Natural killer cell treated with Interleukin-12 subunit alpha and Interleukin-12 subunit beta and Interleukin-15 and Interleukin-18, amount 100 ng/mL, for 72 hours (primary cell): ENCODE measurements at regions not wholly inside any gene's neighbourhood (a gene's known extent, or its start where the extent isn't known, plus 50 kb on each side); places are given as distances from the start of the nearest gene placed in this dataset.

ENCODE experiments used
- ATAC-seq, 2 donors: fragments of 150-1000 bp; cut with Tn5 transposase in 1 of 2; sonication (Bioruptor Pico), chemical (Tn5 transposase) in 1 of 2; 2 replicates each; pipeline ENCODE4 v1.10.0; 2021
- DNase-seq: peaks from one replicate; pipeline ENCODE4 v3.0.0; 2022; ENCODE audit warnings: low spot score
- H3K27ac Mint-ChIP-seq, 2 donors: 1 replicate in 1 of 2; 2 replicates in 1 of 2; pipeline ENCODE4 v1.8.0; 2022; ENCODE audit warnings: mixed read lengths in 2 of 2, mild to moderate bottlenecking in 1 of 2, moderate library complexity in 1 of 2
- H3K27me3 Mint-ChIP-seq, 2 donors: 1 replicate in 1 of 2; 2 replicates in 1 of 2; pipeline ENCODE4 v1.8.0; 2022; ENCODE audit warnings: mixed read lengths in 2 of 2
- H3K36me3 Mint-ChIP-seq: one replicate; pipeline ENCODE4 v1.8.0; 2022; ENCODE audit warnings: mixed read lengths
- H3K4me1 Mint-ChIP-seq, 2 donors: 1 replicate in 1 of 2; 2 replicates in 1 of 2; pipeline ENCODE4 v1.8.0; 2022; ENCODE audit warnings: low read depth in 2 of 2, mixed read lengths in 2 of 2, mild to moderate bottlenecking in 1 of 2
- H3K4me3 Mint-ChIP-seq: one replicate; pipeline ENCODE4 v1.8.0; 2022; ENCODE audit warnings: mixed read lengths
- H3K9me3 Mint-ChIP-seq: 2 replicates; pipeline ENCODE4 v1.8.0; 2022; ENCODE audit warnings: mixed read lengths

DNA sequence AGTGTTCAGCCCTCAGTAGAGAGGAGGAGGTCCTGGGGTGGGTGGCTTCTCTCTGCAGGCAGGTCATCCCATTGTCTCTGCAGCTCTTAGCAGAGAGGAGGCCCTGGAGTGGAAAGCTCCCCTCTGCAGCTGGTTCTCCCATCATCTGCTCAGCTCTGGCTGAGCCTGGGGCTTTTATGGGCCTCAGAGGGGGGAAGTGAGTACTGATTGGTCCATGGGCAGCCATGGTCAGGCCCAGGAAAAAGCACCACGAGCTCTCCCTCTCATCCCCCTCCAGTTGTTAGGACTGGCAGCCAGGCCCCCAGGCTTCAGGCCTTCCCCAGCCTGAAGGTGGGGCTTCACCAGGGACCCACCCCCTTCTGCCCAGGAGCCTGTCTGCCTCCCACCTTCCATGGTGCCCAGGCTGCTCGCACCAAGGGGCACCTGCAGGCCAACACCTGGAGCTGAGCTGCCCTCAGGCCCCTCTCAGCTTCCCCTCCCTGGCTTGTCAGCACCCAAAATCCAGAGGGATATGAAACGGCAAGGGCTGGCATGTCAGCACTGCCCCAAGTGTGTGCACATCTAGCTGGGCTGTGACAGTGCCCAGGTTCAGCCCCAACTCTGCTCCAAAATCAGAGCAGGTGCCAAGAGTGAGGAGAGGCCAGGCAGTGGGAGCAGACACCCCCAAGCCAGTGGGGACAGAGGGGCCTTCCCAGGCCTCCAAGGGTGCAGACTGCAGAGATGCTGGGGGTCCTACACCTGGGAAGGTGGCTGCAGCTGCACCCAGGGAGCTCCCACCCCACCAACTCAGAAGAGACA, 449.0 kb downstream of the MATN1 start:
- DNase-seq: no peak
- H3K36me3 Mint-ChIP-seq: peaks cover 2% of the 10 kb centered on the region
- no peaks in the 10 kb centered on the region for H3K4me1 Mint-ChIP-seq
- H3K4me3 Mint-ChIP-seq: no peak overlapping the region
- ATAC-seq: no peak
- no peaks in the 10 kb centered on the region for H3K9me3 Mint-ChIP-seq
- no peak overlapping the region for H3K27ac Mint-ChIP-seq
- peaks cover 11 to 22% of the 10 kb centered on the region in 2 donors for H3K27me3 Mint-ChIP-seq

- peaks cover 14 to 22% of the 10 kb centered on the region in 2 donors for H3K27me3 Mint-ChIP-seq
- H3K4me3 Mint-ChIP-seq: no peak overlapping the region
- H3K9me3 Mint-ChIP-seq: no peaks in the 10 kb centered on the region
- no peak for DNase-seq
- H3K27ac Mint-ChIP-seq: no peak overlapping the region
- H3K4me1 Mint-ChIP-seq: peaks cover 0 to 2% of the 10 kb centered on the region in 2 donors
- H3K36me3 Mint-ChIP-seq: no peaks in the 10 kb centered on the region
- ATAC-seq: no peak
Measured at GRCh38 chr1:30273456-30273855, 449.9 kb downstream of the MATN1 start.

GRCh38 chr1:30273021-30273325, 450.4 kb downstream of the MATN1 start:
- Mint-ChIP-seq H3K27me3 (peaks cover 14 to 27% of the 10 kb centered on the region in 2 donors), H3K4me3 (no peak overlapping the region), H3K27ac (no peak overlapping the region), H3K36me3 (no peaks in the 10 kb centered on the region), H3K4me1 (peaks cover 0 to 2% of the 10 kb centered on the region in 2 donors), H3K9me3 (no peaks in the 10 kb centered on the region)
- ATAC-seq (peak in 1 of 2 donors; percentile 22), DNase-seq (no peak)

- Mint-ChIP-seq H3K27ac (no peak overlapping the region), H3K9me3 (no peaks in the 10 kb centered on the region), H3K4me3 (no peak overlapping the region), H3K27me3 (peaks cover 14 to 23% of the 10 kb centered on the region in 2 donors), H3K36me3 (no peaks in the 10 kb centered on the region), H3K4me1 (peaks cover 0 to 2% of the 10 kb centered on the region in 2 donors)
- no peak for ATAC-seq
- DNase-seq: no peak
Measured at GRCh38 chr1:30272277-30273020, 450.9 kb downstream of the MATN1 start.

DNA sequence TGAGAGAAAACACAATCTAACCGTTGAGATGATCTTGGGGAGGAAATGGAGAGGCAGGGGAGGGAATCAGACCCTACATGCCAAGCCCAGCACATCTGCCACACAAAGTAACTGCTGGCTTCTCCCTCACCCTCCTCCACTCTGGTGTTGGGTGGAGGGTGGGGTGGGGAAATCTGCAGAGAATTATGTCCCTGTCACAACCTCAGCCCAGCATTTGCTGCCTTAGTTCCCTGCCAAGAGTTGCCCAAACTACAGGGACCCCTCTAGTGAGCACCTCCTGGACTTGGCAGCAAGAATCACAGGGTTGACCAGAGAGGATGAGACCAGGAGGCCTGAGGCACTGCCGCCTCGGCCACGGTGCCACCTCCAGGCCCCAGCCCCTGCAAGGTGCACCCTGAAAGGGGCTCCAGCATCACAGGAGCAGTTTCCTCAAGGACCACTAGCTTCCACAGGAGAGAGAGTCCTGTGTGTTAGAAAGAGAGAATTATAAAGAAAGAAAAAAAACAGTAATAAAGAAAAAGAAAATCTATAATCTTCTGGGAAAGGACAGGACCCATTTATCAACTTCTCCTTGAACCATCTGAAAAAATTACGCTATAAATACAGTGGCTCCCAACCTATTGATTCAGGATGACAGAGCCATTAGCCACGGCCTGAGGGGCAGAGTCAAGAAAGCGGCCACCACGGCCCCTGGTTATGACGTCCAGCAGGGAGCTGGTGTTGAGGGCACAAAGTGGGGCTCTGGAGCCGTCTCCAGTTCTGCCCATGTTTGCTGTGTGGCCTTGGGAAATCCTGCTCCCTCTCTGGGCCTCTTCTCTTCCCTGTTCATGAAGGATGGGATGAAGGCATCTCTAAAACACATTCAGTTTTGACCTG, 451.7 kb downstream of the MATN1 start:
- H3K4me3 Mint-ChIP-seq: no peak overlapping the region
- H3K9me3 Mint-ChIP-seq: no peaks in the 10 kb centered on the region
- no peaks in the 10 kb centered on the region for H3K36me3 Mint-ChIP-seq
- peaks cover 14 to 23% of the 10 kb centered on the region in 2 donors for H3K27me3 Mint-ChIP-seq
- no peak overlapping the region for H3K27ac Mint-ChIP-seq
- no peak for DNase-seq
- ATAC-seq: no peak
- peaks cover 0 to 2% of the 10 kb centered on the region in 2 donors for H3K4me1 Mint-ChIP-seq

- Mint-ChIP-seq H3K4me3 (no peak overlapping the region), H3K4me1 (peaks cover 0 to 2% of the 10 kb centered on the region in 2 donors), H3K36me3 (no peaks in the 10 kb centered on the region), H3K27ac (no peak overlapping the region), H3K27me3 (peaks cover 14 to 21% of the 10 kb centered on the region in 2 donors), H3K9me3 (no peaks in the 10 kb centered on the region)
- ATAC-seq: no peak
- no peak for DNase-seq
Measured at GRCh38 chr1:30270461-30270860, 452.9 kb downstream of the MATN1 start.

GRCh38 chr1:30268923-30269666, 454.3 kb downstream of the MATN1 start:
- ATAC-seq (no peak), DNase-seq (no peak)
- no peak overlapping the region for H3K27ac Mint-ChIP-seq
- H3K27me3 Mint-ChIP-seq: peaks cover 14 to 20% of the 10 kb centered on the region in 2 donors
- peaks cover 0 to 2% of the 10 kb centered on the region in 2 donors for H3K4me1 Mint-ChIP-seq
- no peaks in the 10 kb centered on the region for H3K36me3 Mint-ChIP-seq
- no peaks in the 10 kb centered on the region for H3K9me3 Mint-ChIP-seq
- no peak overlapping the region for H3K4me3 Mint-ChIP-seq

DNA sequence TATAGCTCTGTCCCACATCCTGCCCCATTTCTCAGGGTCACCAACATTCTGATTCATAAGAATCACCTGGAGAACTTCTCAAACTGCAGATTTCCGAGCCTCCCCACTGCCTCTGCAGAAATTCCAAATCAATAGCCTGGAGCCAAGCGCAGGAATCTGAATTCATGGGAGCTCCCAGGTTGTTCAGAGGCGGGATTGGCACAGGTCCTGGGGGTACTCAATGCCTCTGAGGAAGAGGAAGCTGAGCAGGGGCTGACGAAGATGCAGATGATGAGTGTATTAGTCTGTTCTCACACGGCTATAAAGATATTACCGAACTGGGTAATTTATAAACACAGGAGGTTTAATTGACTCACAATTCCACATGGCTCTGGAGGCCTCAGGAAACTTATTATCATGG, 455.5 kb downstream of the MATN1 start:
- H3K36me3 Mint-ChIP-seq: no peaks in the 10 kb centered on the region
- H3K27me3 Mint-ChIP-seq: peaks cover 14 to 20% of the 10 kb centered on the region in 2 donors
- no peaks in the 10 kb centered on the region for H3K9me3 Mint-ChIP-seq
- H3K4me1 Mint-ChIP-seq: peaks cover 0 to 2% of the 10 kb centered on the region in 2 donors
- ATAC-seq (no peak), DNase-seq (no peak)
- no peak overlapping the region for H3K4me3 Mint-ChIP-seq
- no peak overlapping the region for H3K27ac Mint-ChIP-seq

DNA sequence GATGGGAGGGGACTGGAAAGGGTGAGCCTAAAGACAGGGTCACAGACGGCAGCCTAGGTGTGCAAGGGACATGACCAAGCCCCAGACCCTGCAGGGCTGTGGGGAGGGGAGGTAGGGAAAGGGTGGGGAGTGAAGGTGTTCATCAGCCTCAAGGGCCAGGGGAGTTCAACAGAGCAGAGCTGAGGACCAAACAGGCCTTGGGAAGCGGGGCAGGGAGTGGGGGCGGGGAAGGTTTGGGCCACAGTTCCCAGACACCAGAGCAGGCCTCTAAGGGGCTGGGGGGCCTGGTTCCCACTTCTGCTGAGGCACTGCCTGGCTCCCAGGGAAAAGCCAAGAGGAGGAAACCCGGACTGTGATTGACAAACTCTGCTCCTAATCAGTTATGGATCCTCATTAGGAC, 456.3 kb downstream of the MATN1 start:
- Mint-ChIP-seq H3K27ac (no peak overlapping the region), H3K4me3 (no peak overlapping the region), H3K9me3 (no peaks in the 10 kb centered on the region), H3K27me3 (peaks cover 14 to 20% of the 10 kb centered on the region in 2 donors), H3K4me1 (peaks cover 0 to 2% of the 10 kb centered on the region in 2 donors), H3K36me3 (no peaks in the 10 kb centered on the region)
- ATAC-seq (no peak), DNase-seq (no peak)

- peaks cover 8 to 14% of the 10 kb centered on the region in 2 donors for H3K27me3 Mint-ChIP-seq
Measured at GRCh38 chr1:30265127-30266070, 458.0 kb downstream of the MATN1 start.

GRCh38 chr1:30264672-30265025, 458.7 kb downstream of the MATN1 start:
- Mint-ChIP-seq H3K27me3 (peaks cover 5 to 11% of the 10 kb centered on the region in 2 donors), H3K4me1 (peaks cover 0 to 2% of the 10 kb centered on the region in 2 donors), H3K9me3 (peaks cover 5% of the 10 kb centered on the region), H3K27ac (no peak overlapping the region), H3K36me3 (no peaks in the 10 kb centered on the region), H3K4me3 (no peak overlapping the region)
- ATAC-seq (no peak), DNase-seq (no peak)

More at GRCh38 chr1:30265127-30266070, 458.0 kb downstream of the MATN1 start:
- no peaks in the 10 kb centered on the region for H3K36me3 Mint-ChIP-seq
- peaks cover 0 to 2% of the 10 kb centered on the region in 2 donors for H3K4me1 Mint-ChIP-seq
- H3K9me3 Mint-ChIP-seq: peaks cover 5% of the 10 kb centered on the region
- DNase-seq (no peak), ATAC-seq (peak in 1 of 2 donors; percentile 20)
- H3K4me3 Mint-ChIP-seq: no peak overlapping the region
- no peak overlapping the region for H3K27ac Mint-ChIP-seq

GRCh38 chr1:30263888-30264671, 459.3 kb downstream of the MATN1 start:
- Mint-ChIP-seq H3K27me3 (peaks cover 6 to 14% of the 10 kb centered on the region in 2 donors), H3K36me3 (no peaks in the 10 kb centered on the region), H3K9me3 (peaks cover 5% of the 10 kb centered on the region), H3K4me3 (no peak overlapping the region), H3K27ac (no peak overlapping the region), H3K4me1 (peaks cover 0 to 2% of the 10 kb centered on the region in 2 donors)
- ATAC-seq (peak in 1 of 2 donors; percentile 11), DNase-seq (no peak)
